Neuronal stem cell (in vitro differentiated cells): ENCODE measurements at regions not wholly inside any gene's neighbourhood (a gene's known extent, or its start where the extent isn't known, plus 50 kb on each side); places are given as distances from the start of the nearest gene placed in this dataset.

Source experiments
- DNase-seq: peaks from one replicate; pipeline ENCODE4 v3.0.0-alpha.2; 2013; ENCODE audit warnings: low spot score
- H2AFZ ChIP-seq: one replicate; pipeline ENCODE4 v1.6.1; 2013; ENCODE audit warnings: mild to moderate bottlenecking, low read length, inconsistent platforms
- H2AK5ac ChIP-seq: 2 replicates; pipeline ENCODE4 v1.6.1; 2013; ENCODE audit warnings: low read depth, mild to moderate bottlenecking, inconsistent platforms, low read length, moderate library complexity, mixed read lengths
- H2BK120ac ChIP-seq: 2 replicates; pipeline ENCODE4 v1.6.1; 2013; ENCODE audit warnings: low read depth, mild to moderate bottlenecking, inconsistent platforms, low read length, moderate library complexity, mixed read lengths
- H2BK12ac ChIP-seq: one replicate; pipeline ENCODE4 v1.6.1; 2013; ENCODE audit warnings: low read length, inconsistent platforms
- H2BK15ac ChIP-seq: 2 replicates; pipeline ENCODE4 v1.6.1; 2013; ENCODE audit warnings: mild to moderate bottlenecking, low read length, inconsistent platforms, mixed read lengths
- H2BK5ac ChIP-seq: one replicate; pipeline ENCODE4 v1.6.1; 2013; ENCODE audit warnings: inconsistent platforms, mild to moderate bottlenecking, low read length, moderate library complexity
- H3K14ac ChIP-seq: one replicate; pipeline ENCODE4 v1.6.1; 2013; ENCODE audit warnings: low read length, inconsistent platforms
- H3K18ac ChIP-seq: 2 replicates; pipeline ENCODE4 v1.6.1; 2013; ENCODE audit warnings: low read length, inconsistent platforms
- H3K23ac ChIP-seq: 2 replicates; pipeline ENCODE4 v1.6.1; 2013; ENCODE audit warnings: low read depth, mild to moderate bottlenecking, mixed read lengths, low read length, inconsistent platforms; ENCODE audit not compliant: poor library complexity
- H3K27ac ChIP-seq: replicated peaks from 3 replicates; pipeline ENCODE4 v1.5.1; 2013; ENCODE audit warnings: low read length, inconsistent platforms
- H3K27me3 ChIP-seq, 3 experiments: 2 replicates each; pipeline ENCODE4 v1.6.1; 2013; ENCODE audit warnings: low read length in 3 of 3, mild to moderate bottlenecking in 2 of 3, inconsistent platforms in 1 of 3, low read depth in 1 of 3, mixed read lengths in 1 of 3, moderate library complexity in 1 of 3; ENCODE audit not compliant: control insufficient read depth in 3 of 3, insufficient read depth in 3 of 3
- H3K36me3 ChIP-seq, 2 donors: replicated peaks in 1 of 2; 2 replicates each; pipeline ENCODE4 v1.6.1; 2013; ENCODE audit warnings: low read length in 2 of 2; ENCODE audit not compliant: control insufficient read depth in 2 of 2, insufficient read depth in 2 of 2
- H3K4ac ChIP-seq: 2 replicates; pipeline ENCODE4 v1.6.1; 2013; ENCODE audit warnings: inconsistent platforms, mild to moderate bottlenecking, low read length, moderate library complexity
- H3K4me1 ChIP-seq, 2 donors: 1 replicate in 1 of 2; 2 replicates in 1 of 2; pipeline ENCODE4 v1.6.1; 2013; ENCODE audit warnings: low read length in 2 of 2, low read depth in 1 of 2; ENCODE audit not compliant: control insufficient read depth in 2 of 2, insufficient read depth in 1 of 2
- H3K4me2 ChIP-seq: one replicate; pipeline ENCODE4 v1.6.1; 2013; ENCODE audit warnings: mild to moderate bottlenecking, low read length, inconsistent platforms; ENCODE audit not compliant: insufficient read depth, poor library complexity, severe bottlenecking
- H3K4me3 ChIP-seq, 2 donors: 2 replicates each; pipeline ENCODE4 v1.5.1; 2013; ENCODE audit warnings: low read length in 2 of 2, mild to moderate bottlenecking in 2 of 2, inconsistent platforms in 1 of 2, moderate library complexity in 1 of 2
- H3K79me1 ChIP-seq: one replicate; pipeline ENCODE4 v1.6.1; 2013; ENCODE audit warnings: low read depth, mild to moderate bottlenecking, inconsistent platforms, low read length, moderate library complexity
- H3K9ac ChIP-seq: one replicate; pipeline ENCODE4 v1.6.1; 2013; ENCODE audit warnings: mild to moderate bottlenecking, low read depth, low read length, inconsistent platforms; ENCODE audit not compliant: poor library complexity
- H3K9me3 ChIP-seq, 2 donors: replicated peaks in 1 of 2; 2 replicates each; pipeline versions ENCODE3 to v1.6.1; 2013; ENCODE audit warnings: low read length in 2 of 2, mild to moderate bottlenecking in 2 of 2, inconsistent platforms in 1 of 2, low read depth in 1 of 2, mixed read lengths in 1 of 2, moderate library complexity in 1 of 2; ENCODE audit not compliant: control insufficient read depth in 2 of 2, insufficient read depth in 1 of 2
- H4K8ac ChIP-seq: one replicate; pipeline ENCODE4 v1.6.1; 2013; ENCODE audit warnings: low read depth, mild to moderate bottlenecking, inconsistent platforms, low read length, moderate library complexity
- H4K91ac ChIP-seq: one replicate; pipeline ENCODE4 v1.6.1; 2013; ENCODE audit warnings: low read length, low read depth, mild to moderate bottlenecking, inconsistent platforms; ENCODE audit not compliant: poor library complexity
- WGBS, 2 donors: extraction: QIAGEN DNeasy Blood & Tissue Kit; methylation state at CpG; one replicate each; pipeline ENCODE4 v1.1.7; 2013; ENCODE audit warnings: missing lambda C conversion rate in 2 of 2, mixed read lengths in 1 of 2; ENCODE audit not compliant: insufficient read length in 2 of 2, insufficient replicate concordance in 1 of 2; ENCODE audit errors: extremely low coverage in 2 of 2; 5-methylcytosine and 5-hydroxymethylcytosine counted together

DNA sequence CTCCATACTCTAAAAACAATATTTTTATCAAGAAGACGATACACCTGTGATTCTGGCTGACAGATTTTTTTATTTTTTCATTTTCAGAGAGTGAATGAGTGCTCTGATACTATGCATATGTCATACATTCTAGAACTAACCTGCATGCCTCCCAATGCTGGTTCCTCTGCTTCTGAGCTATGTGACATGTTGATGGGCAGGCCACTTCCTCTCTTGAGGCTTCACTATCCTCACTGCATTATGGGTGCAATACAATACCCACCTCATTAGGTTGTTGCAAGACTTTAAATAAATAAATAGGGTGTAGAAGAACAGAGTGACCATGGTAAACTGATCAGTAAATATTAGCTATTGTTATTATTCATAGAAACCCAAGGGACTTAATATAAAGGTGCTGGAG lies 408.3 kb downstream of the HNRNPD start:
- Histone ChIP-seq H4K8ac (no peak overlapping the region), H2AFZ (no peak overlapping the region), H2BK5ac (no peak overlapping the region), H2BK120ac (no peak overlapping the region), H3K4me3 (no peak overlapping the region), H3K4me1 (peaks cover 0 to 15% of the 10 kb centered on the region in 2 donors), H3K79me1 (no peaks in the 10 kb centered on the region), H2BK12ac (no peak overlapping the region), H3K23ac (no peak overlapping the region), H3K4me2 (no peak overlapping the region), H3K27ac (no peak overlapping the region), H2BK15ac (no peak overlapping the region), H3K9me3 (no peaks in the 10 kb centered on the region), H3K18ac (no peak overlapping the region), H3K27me3 (peaks cover 0 to under 1% (median 0%) of the 10 kb centered on the region in 3 experiments), H2AK5ac (no peak overlapping the region), H3K14ac (no peak overlapping the region), H4K91ac (no peak overlapping the region), H3K36me3 (no peaks in the 10 kb centered on the region), H3K9ac (no peak overlapping the region), H3K4ac (no peak overlapping the region)
- whole genome bisulfite sequencing, 2 donors: no CpG with 5 or more reads among the region's 1 CpG
- DNase-seq: no peak

DNA sequence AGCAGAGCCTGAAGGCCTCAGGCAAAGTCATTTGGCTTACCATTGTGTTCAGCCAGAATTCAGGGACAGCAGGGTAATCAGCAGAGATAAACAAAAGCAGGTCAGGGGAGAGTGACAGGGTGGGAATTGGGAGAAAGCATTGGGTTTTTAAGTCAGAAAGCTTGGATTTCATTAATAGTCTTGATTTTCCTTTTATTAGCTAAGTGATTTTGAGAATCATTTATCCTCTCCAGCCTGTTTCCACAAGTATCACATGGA lies 410.1 kb downstream of the HNRNPD start:
- no peak overlapping the region for H3K23ac ChIP-seq
- no peak overlapping the region for H2BK5ac ChIP-seq
- no peak overlapping the region for H3K4me2 ChIP-seq
- no peak overlapping the region for H3K27ac ChIP-seq
- H3K9ac ChIP-seq: no peak overlapping the region
- H2BK120ac ChIP-seq: no peak overlapping the region
- no peak overlapping the region for H2AFZ ChIP-seq
- no peak overlapping the region for H2BK15ac ChIP-seq
- H3K9me3 ChIP-seq: no peaks in the 10 kb centered on the region
- H3K4me3 ChIP-seq: no peak overlapping the region
- DNase-seq: peak; percentile 38
- no peaks in the 10 kb centered on the region for H3K27me3 ChIP-seq
- H3K36me3 ChIP-seq: no peaks in the 10 kb centered on the region
- no peak overlapping the region for H3K14ac ChIP-seq
- H3K4me1 ChIP-seq: peaks cover 0 to 15% of the 10 kb centered on the region in 2 donors
- H3K79me1 ChIP-seq: no peaks in the 10 kb centered on the region
- H2BK12ac ChIP-seq: no peak overlapping the region
- no peak overlapping the region for H3K4ac ChIP-seq
- no peak overlapping the region for H3K18ac ChIP-seq
- no peak overlapping the region for H2AK5ac ChIP-seq
- no peak overlapping the region for H4K8ac ChIP-seq
- no peak overlapping the region for H4K91ac ChIP-seq

GRCh38 chr4:81963015-81963762 lies 410.6 kb downstream of the HNRNPD start:
- WGBS, 2 donors: no CpG with 5 or more reads among the region's 1 CpG

GRCh38 chr4:81960961-81961360 lies 412.8 kb downstream of the HNRNPD start:
- Histone ChIP-seq H3K4ac (no peak overlapping the region), H4K8ac (no peak overlapping the region), H2BK5ac (no peak overlapping the region), H2BK120ac (no peak overlapping the region), H3K9ac (no peak overlapping the region), H2AFZ (no peak overlapping the region), H3K4me2 (no peak overlapping the region), H3K36me3 (no peaks in the 10 kb centered on the region), H4K91ac (no peak overlapping the region), H2BK15ac (no peak overlapping the region), H2AK5ac (no peak overlapping the region), H3K4me3 (no peak overlapping the region), H3K79me1 (no peaks in the 10 kb centered on the region), H3K4me1 (peaks cover 0 to 15% of the 10 kb centered on the region in 2 donors), H3K27me3 (no peaks in the 10 kb centered on the region), H3K14ac (no peak overlapping the region), H3K27ac (no peak overlapping the region), H3K18ac (no peak overlapping the region), H3K9me3 (no peaks in the 10 kb centered on the region), H3K23ac (no peak overlapping the region), H2BK12ac (no peak overlapping the region)
- WGBS, 2 donors: no CpG with 5 or more reads among the region's 4 CpGs
- no peak for DNase-seq

More at GRCh38 chr4:81963015-81963762, 410.6 kb downstream of the HNRNPD start:
- H2AFZ ChIP-seq: no peak overlapping the region
- no peak overlapping the region for H4K8ac ChIP-seq
- H3K27me3 ChIP-seq: no peaks in the 10 kb centered on the region
- no peak overlapping the region for H2AK5ac ChIP-seq
- H3K18ac ChIP-seq: no peak overlapping the region
- H2BK5ac ChIP-seq: no peak overlapping the region
- peak overlapping the region; percentile 59 for H3K27ac ChIP-seq
- H3K9ac ChIP-seq: no peak overlapping the region
- no peak overlapping the region for H3K23ac ChIP-seq
- H3K4me3 ChIP-seq: no peak overlapping the region
- no peak overlapping the region for H2BK15ac ChIP-seq
- H2BK12ac ChIP-seq: no peak overlapping the region
- no peaks in the 10 kb centered on the region for H3K79me1 ChIP-seq
- H3K4me2 ChIP-seq: no peak overlapping the region
- no peak overlapping the region for H4K91ac ChIP-seq
- H2BK120ac ChIP-seq: no peak overlapping the region
- no peaks in the 10 kb centered on the region for H3K9me3 ChIP-seq
- no peak for DNase-seq
- H3K4me1 ChIP-seq: peaks cover 0 to 15% of the 10 kb centered on the region in 2 donors
- no peak overlapping the region for H3K4ac ChIP-seq
- H3K36me3 ChIP-seq: no peaks in the 10 kb centered on the region
- H3K14ac ChIP-seq: no peak overlapping the region
